HG03558 (cell line): ENCODE measurements at regions not wholly inside any gene's neighbourhood (a gene's known extent, or its start where the extent isn't known, plus 50 kb on each side); places are given as distances from the start of the nearest gene placed in this dataset.

Experiments used
- ATAC-seq: cut with Tn5 transposase; IDR thresholded peaks from one replicate; pipeline ENCODE4 v1.9.1; 2021; ENCODE audit warnings: moderate number of reproducible peaks; ENCODE audit not compliant: unreplicated experiment; ENCODE audit errors: extremely low read depth

GRCh38 chr2:34419856-34420255 lies 820.8 kb upstream of the FAM98A start:
- ATAC-seq, result no peak

- no peak for ATAC-seq
These were observed 817.8 kb upstream of the FAM98A start for GRCh38 chr2:34416856-34417255.

- ATAC-seq, result no peak
These were observed 815.8 kb upstream of the FAM98A start for GRCh38 chr2:34414856-34415255.

- no peak for ATAC-seq
These were observed 809.0 kb upstream of the FAM98A start for GRCh38 chr2:34408100-34408499.

GRCh38 chr2:34403512-34403911 lies 804.4 kb upstream of the FAM98A start:
- ATAC-seq, result no peak

GRCh38 chr2:34402376-34402775 lies 803.3 kb upstream of the FAM98A start:
- ATAC-seq, result no peak

- no peak for ATAC-seq
These were observed 802.1 kb upstream of the FAM98A start for GRCh38 chr2:34401186-34401585.

- ATAC-seq, result no peak
These were observed 789.3 kb upstream of the FAM98A start for GRCh38 chr2:34388446-34388845.

- no peak for ATAC-seq
These were observed 788.4 kb upstream of the FAM98A start for GRCh38 chr2:34387536-34387935.

- ATAC-seq, result no peak
These were observed 780.5 kb upstream of the FAM98A start for GRCh38 chr2:34379586-34379985.

- ATAC-seq, result no peak
These were observed 774.6 kb upstream of the FAM98A start for GRCh38 chr2:34373586-34374233.

GRCh38 chr2:34372967-34373366 lies 773.9 kb upstream of the FAM98A start:
- ATAC-seq, result no peak

- ATAC-seq, result no peak
These were observed 772.6 kb upstream of the FAM98A start for GRCh38 chr2:34371711-34372110.

GRCh38 chr2:34368304-34368703 lies 769.2 kb upstream of the FAM98A start:
- no peak for ATAC-seq

GRCh38 chr2:34365932-34366331 lies 766.8 kb upstream of the FAM98A start:
- ATAC-seq, result no peak

- no peak for ATAC-seq
These were observed 766.4 kb upstream of the FAM98A start for GRCh38 chr2:34365512-34365911.

- no peak for ATAC-seq
These were observed 754.5 kb upstream of the FAM98A start for GRCh38 chr2:34353509-34354113.

- no peak for ATAC-seq
These were observed 750.4 kb upstream of the FAM98A start for GRCh38 chr2:34349527-34349926.

- no peak for ATAC-seq
These were observed 745.9 kb upstream of the FAM98A start for GRCh38 chr2:34345030-34345429.

GRCh38 chr2:34340307-34340706 lies 741.2 kb upstream of the FAM98A start:
- no peak for ATAC-seq

- ATAC-seq, result no peak
These were observed 738.6 kb upstream of the FAM98A start for GRCh38 chr2:34337735-34338134.

- ATAC-seq, result no peak
These were observed 733.7 kb upstream of the FAM98A start for GRCh38 chr2:34332813-34333212.
